GM19372 (cell line): ENCODE measurements at regions not wholly inside any gene's neighbourhood (a gene's known extent, or its start where the extent isn't known, plus 50 kb on each side); places are given as distances from the start of the nearest gene placed in this dataset.

ENCODE experiments used
- ATAC-seq: cut with Tn5 transposase; IDR thresholded peaks from one replicate; pipeline ENCODE4 v1.9.1; 2021; ENCODE audit warnings: mild to moderate bottlenecking, low read depth, moderate library complexity; ENCODE audit not compliant: unreplicated experiment

DNA sequence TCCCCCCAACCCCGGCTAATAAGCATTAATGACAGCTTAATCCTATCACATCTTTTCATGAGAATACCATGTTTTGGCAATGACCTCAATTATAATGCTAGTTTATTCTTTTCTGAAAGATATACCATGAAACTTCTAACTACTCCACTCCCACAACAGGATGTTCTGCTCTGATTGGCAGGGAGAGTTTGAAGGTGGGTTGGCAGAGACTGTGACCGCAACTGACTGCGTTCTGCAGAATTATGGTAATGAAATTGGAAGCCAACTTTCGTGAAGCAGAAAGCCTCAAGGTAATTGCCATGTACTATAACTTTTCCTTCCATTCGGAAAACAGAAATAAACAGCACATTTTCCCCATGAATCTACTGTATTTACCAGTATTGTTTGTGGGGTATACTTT lies 288.2 kb upstream of the SEMA3D start:
- no peak for ATAC-seq

DNA sequence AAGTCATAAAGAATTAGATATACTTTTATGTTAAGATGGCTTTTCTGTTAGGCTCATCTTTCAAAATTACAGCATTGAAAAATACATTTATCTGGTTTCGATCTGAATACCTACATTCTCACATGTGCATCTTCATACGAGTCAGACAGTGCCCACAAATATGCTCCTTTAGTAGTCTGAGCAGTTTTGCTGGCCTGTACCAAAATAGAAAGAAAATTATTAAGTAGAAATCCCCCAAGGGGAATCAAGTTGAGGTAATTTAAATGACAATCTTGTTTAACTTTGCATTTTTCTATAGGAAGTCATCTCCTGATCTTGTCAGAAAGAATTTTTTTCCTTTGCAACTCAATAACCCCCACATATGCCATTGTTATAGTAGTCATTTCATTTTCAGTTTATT lies 287.4 kb upstream of the SEMA3D start:
- no peak for ATAC-seq

GRCh38 chr7:85471740-85472139 lies 284.9 kb upstream of the SEMA3D start:
- ATAC-seq, result no peak

DNA sequence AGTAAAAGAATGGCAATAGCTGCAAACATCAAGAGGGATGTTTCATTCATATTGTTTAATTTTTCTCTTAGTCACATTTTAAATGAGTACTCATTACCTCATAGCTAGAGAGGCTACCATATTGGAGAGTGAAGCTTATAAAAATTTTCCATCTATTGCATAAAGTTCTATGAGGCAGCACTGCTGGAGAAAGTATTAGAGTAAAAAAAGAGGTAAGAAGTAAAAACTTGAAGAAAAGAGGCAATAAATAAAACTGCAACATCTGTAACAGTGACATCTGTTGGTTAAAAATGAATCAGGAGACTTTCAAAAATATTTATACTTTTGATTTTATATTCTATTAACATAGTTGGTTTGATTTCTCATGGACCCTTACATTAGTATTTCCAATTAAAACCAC lies 284.5 kb upstream of the SEMA3D start:
- ATAC-seq, result no peak

GRCh38 chr7:85469446-85470010 lies 282.7 kb upstream of the SEMA3D start:
- ATAC-seq, result no peak

GRCh38 chr7:85464042-85464651 lies 277.3 kb upstream of the SEMA3D start:
- ATAC-seq, result no peak

DNA sequence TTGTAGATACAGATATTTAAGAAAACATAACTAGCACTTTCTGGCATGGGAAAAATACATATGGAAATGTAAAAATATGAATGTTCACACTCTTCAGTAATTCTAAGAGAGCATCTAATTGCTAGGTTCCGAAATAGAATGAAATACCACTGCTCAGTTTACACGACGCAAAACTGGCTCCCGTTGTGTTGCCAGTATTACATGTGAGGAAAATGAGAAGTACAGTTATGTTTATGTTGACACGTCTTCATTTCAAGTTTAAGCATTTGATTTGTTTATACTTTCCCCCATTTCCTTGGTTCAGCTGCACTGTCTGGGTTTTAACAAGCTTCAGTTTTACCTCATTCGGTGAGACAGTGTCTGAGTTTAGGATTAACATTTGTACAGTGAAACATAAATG lies 275.8 kb upstream of the SEMA3D start:
- ATAC-seq, result no peak

- ATAC-seq, result no peak
Observed at GRCh38 chr7:85457911-85458310, 271.1 kb upstream of the SEMA3D start.

- no peak for ATAC-seq
Observed at GRCh38 chr7:85456254-85456653, 269.4 kb upstream of the SEMA3D start.

DNA sequence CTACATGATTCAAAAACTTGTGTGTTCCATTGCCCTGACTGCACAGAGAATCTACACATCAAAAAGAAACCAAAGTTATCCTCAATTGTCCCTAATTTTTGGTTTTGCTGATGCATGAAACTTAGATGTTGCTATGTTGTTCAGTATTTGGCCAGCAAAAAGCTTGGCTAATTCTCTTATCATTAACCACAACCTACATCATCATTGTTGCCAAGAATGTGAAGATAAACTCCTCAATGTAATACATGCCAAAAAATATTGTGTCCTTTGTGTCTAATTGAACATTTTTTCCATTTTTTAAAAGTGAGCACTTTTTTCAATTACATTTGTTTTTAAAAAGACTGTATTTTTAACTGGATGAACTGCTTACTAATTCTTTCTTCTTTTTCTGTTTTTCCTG lies 268.0 kb upstream of the SEMA3D start:
- ATAC-seq, result no peak

DNA sequence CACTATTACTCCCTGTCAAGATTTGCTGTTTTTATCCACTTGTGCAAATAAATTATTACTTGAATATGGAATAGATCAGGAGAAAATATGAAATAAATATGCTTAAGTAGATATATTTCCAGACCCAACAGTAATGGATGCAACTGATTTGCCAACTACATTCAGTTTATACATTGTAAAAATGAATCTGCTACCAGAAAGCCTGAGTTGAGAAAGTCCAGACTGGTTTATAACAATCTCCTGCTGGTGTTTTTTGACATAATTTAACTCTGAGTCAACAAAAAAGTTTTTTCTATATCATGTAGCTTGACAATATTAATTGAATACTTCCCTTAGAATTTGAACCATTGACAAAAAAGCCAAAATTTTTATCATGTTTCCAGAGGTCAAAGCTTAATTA lies 265.8 kb upstream of the SEMA3D start:
- ATAC-seq, result no peak

- ATAC-seq, result no peak
Observed at GRCh38 chr7:85449478-85449877, 262.6 kb upstream of the SEMA3D start.

DNA sequence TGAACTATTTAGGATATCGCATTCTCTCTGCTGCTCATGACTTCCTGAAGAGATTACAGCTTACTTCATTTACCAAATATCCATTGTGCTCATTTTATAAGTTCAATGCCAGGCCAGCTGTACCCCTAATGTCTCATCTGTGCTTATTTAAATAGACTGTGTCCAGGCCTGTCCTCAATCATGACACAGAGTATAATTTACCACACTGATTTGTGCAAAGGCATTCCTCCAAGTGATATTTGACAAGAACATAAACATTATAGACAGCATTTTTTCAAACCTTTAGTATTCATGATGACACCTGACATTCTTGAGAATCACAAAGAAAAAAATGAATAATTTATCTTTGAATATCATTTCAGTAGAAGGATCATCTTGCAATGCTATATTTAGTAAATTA lies 260.1 kb upstream of the SEMA3D start:
- no peak for ATAC-seq

DNA sequence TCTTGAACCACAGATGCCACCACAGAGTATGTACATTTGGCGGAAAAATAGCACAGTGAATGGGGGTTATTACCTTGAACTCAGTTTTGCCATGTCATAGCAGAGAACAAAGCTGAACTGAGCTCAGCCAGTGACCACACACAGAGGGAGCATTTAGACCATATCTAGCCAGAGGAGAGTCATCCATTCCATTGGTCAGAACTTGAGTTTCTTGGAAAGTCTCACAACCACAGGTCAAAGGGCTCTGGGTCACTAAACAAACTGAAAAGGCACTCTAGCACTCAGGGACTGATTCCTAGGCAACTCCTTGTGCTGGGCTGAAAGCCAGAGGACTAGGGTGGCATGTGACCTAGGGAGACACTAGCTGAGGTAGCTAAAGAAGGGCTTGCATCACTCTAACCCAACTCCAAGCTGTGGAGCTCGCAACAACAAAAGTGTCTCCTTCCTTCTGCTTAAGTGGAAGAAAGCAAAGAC lies 239.7 kb upstream of the SEMA3D start:
- no peak for ATAC-seq

- ATAC-seq, result no peak
Observed at GRCh38 chr7:85424298-85424697, 237.4 kb upstream of the SEMA3D start.

DNA sequence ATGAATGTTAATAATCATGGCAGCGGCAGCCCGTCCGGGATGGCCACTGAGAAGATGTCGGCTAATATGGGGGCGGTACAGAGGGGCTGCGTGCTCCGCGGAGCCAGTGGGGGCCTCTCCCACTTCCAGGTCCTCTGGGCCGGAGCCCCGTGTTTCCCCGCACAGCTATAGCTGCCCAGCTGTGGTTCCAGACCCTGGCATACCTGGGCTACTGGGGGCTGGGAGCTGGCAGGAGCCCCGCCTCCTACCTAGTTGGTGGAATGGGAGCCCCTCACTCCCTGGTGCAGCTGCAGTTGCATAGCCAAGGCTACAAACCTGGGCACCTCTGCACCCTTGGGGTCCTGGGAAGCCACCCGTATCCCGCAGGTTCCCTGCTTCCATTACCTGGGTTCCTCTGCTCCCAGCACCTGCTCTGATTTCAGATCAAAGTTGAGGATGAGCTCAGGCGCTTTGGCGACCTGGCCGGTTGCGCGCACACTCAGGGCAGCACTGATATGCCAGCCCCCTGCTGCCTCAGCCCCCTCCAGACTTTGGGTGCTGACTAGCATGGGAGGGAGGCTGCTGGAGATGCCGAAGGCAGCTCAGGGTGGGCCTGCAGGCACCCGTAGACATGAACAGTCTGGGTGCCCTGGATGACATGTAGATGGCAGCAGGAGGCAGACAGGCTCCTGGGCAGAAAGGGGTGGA lies 236.5 kb upstream of the SEMA3D start:
- ATAC-seq, result no peak

GRCh38 chr7:85415743-85416142 lies 228.9 kb upstream of the SEMA3D start:
- ATAC-seq, result no peak

GRCh38 chr7:85413718-85414117 lies 226.9 kb upstream of the SEMA3D start:
- no peak for ATAC-seq

- ATAC-seq, result no peak
Observed at GRCh38 chr7:85412912-85413311, 226.1 kb upstream of the SEMA3D start.

GRCh38 chr7:85407391-85407790 lies 220.5 kb upstream of the SEMA3D start:
- ATAC-seq, result no peak

DNA sequence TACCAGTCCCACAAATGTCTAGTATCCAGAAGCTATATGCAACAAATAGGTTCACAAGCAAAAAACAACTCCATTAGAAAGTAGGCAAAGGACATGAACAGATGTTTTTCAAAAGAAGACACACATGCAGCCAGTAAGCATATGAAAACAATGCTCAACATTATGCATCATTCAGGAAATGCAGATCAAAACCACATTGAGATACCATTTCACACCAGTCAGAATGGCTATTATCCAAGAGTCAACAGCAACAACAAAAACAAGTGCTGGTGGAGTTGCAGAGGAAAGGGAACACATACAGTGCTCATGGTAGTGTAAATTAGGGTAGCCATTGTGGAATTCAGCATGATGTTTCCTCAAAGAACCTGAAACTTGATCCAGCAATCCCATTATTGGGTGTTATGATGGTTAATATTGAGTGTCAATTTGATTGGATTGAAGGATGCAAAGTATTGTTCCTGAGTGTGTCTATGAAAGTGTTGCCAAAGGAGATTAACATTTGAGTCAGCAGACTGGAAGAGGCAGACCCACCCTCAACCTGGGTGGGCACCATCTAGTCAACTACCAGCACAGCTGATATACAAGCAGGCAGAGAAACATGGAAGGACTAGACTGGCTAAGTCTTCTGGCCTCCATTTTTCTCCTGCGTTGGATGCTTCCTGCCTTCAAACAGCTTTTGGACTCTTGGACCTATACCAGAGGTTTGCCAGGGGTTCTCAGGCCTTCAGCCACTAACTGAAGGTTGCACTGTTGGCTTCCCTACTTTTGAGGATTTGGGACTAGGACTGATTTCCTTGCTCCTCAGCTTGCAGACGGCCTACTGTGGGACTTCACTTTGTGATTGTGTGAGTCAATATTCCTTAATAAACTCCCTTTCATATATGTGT lies 218.4 kb upstream of the SEMA3D start:
- ATAC-seq, result no peak
